D721Med (cell line): ENCODE measurements at regions not wholly inside any gene's neighbourhood (a gene's known extent, or its start where the extent isn't known, plus 50 kb on each side); places are given as distances from the start of the nearest gene placed in this dataset.

ENCODE experiments used
- DNase-seq: peaks from one replicate; pipeline ENCODE4 v3.0.0; 2011; ENCODE audit warnings: low spot score; ENCODE audit not compliant: insufficient read length
- FAIRE-seq: peaks from 2 replicates; lab custom pipeline; 2011; peaks lifted over from hg19 to GRCh38; lab: Jason Lieb, UNC
- CTCF ChIP-seq: IDR thresholded peaks from 2 replicates; pipeline ENCODE4 v1.5.1; 2012; ENCODE audit warnings: mild to moderate bottlenecking, control low read depth; ENCODE audit not compliant: insufficient read depth; ENCODE audit errors: missing control alignments

DNA sequence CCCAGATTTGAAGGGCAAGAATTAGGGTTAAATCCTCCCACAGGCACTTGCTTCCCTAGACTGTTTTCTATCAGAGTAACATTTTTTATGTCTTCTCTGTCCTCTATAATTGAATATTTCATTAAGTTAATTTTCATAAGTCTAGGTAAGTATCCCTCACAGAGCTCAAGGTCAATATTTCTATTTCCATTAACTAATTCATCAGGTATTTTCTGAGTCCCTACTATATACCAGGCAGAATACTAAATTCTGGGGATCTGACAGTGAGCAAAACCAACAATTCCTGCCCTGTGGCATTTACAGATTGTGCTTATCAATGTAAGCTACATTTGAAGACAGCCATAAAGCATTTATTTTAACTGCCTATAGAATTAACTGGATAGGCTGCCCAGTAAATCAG lies 86.4 kb upstream of the RBBP8 start:
- FAIRE-seq, result no peak
- no peak for DNase-seq
- TF ChIP-seq CTCF, result no peak

DNA sequence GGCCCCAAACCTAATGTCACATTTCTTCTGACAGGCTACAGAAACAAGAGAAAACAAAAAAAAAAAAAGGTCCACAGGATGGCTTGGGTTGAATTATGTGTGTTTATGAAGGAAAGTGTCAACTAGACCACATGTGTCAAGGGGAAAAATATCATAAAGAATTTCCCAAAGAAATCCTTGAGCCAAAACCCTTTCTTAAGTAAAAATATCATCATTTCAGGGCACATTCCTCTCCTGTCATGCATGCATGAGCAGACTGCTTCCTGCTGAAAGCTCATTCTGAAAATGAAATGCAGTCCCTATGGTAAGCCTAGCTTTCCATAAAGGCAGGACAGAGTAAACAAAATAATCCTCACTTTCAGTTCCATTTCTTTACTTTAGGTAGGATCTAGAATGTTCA lies 85.7 kb upstream of the RBBP8 start:
- FAIRE-seq (peak; percentile 70), DNase-seq (no peak)
- no peak for TF ChIP-seq CTCF

DNA sequence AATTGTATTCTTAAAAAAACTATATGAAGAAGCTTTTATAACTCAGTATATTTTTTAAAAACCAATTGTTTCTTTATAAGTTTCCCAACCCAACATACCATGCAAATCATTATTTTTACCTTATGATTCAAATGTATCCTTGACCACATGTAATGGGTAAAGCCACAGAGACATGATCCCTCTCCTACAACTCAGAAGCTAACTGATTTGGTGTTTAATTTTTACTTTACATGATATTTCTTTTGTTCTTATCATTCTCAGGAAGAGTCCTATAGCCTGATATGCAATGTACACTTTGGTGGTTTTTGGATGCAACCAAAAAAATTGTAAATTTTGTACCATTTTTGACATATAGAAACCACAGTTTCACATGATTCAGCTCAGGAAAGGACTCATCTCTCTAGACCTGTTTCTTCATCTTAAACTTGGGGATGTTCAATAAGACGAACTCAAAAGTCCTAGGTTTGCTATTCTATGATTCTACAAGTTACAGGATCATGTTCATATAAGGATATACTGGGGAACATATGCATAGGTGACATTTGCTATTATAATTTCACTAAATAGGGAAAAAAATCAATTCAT lies 85.2 kb upstream of the RBBP8 start:
- TF ChIP-seq CTCF, result no peak
- no peak for DNase-seq
- FAIRE-seq, result peak; percentile 48

DNA sequence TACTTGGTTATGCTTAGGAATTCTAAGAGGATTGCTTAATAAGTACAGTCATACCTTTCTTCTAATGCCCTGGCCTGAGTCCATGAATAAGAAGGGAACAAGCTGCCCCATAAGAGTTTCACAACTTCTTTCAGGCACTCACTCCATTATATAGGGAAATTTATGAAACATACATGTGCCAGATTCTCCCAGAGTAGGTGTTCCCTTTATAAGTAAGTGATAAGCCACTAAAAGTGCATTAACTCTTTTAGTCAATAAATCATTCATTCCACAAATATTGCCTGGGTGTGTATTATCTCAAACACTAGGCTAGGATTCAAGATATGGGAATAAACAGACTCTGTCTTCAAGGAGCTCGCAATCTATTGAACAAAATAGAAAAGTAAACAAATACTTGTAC lies 84.5 kb upstream of the RBBP8 start:
- no peak for DNase-seq
- TF ChIP-seq CTCF, result no peak
- peak; percentile 63 for FAIRE-seq

- TF ChIP-seq CTCF, result no peak
- FAIRE-seq, result no peak
- DNase-seq, result no peak
Measured at GRCh38 chr18:22856870-22857269, 76.3 kb upstream of the RBBP8 start.

DNA sequence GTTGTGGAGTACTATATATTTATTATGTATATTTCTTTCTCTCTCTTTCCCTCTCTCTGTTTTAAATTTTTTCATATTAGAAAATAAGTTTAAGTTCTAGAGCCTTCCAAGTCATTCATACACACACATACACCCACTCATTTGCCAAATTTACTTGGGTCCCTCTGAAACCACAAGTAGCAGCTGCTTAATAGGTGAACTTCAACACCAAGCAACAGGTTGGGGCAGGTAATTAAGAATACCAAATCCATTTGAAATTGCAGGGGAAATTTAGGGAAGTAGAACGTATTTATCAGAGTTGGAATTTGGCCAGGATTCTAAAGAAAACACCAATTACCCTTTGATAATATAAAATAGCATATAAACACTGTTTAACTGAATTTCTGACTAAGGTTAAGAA lies 75.0 kb upstream of the RBBP8 start:
- DNase-seq, result no peak
- FAIRE-seq, result no peak
- no peak for TF ChIP-seq CTCF

DNA sequence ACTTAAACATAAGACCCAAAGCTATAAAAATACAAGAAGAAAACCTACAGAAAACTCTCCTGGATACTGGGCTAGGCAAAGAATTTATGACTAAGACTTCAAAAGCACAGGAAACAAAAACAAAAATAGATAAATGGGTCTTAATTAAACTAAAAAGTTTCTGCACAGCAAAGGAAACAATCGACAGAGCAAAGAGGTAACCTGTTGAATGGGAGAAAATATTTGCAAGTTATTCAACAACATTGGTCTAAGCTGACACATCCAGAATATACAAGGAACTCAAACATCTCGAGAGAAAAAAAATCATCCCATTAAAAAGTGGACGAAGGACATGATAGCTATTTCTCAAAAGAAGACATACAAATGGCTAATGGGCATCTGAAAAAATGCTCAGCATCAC lies 72.3 kb upstream of the RBBP8 start:
- TF ChIP-seq CTCF, result no peak
- peak; percentile 81 for FAIRE-seq
- no peak for DNase-seq
